SK-N-SH (cell line): ENCODE measurements at regions not wholly inside any gene's neighbourhood (a gene's known extent, or its start where the extent isn't known, plus 50 kb on each side); places are given as distances from the start of the nearest gene placed in this dataset.

ENCODE experiments used
- CTCF ChIA-PET: fragments of 300-600, 350-600 bp; formaldehyde crosslinking; extraction: SDS; loops from one replicate; lab custom pipeline; 2021; lab: Yijun Ruan, JAX
- POLR2A ChIA-PET: fragments of 350-600 bp; sonication (Branson Sonifier 250); formaldehyde crosslinking; extraction: SDS; loops from one replicate; lab custom pipeline; 2020; ENCODE audit warnings: antibody characterized with exemption, inconsistent platforms; lab: Yijun Ruan, JAX
- DNase-seq: peaks from one replicate; pipeline ENCODE4 v3.0.0; 2012
- H2AFZ ChIP-seq: fragments of 200-600 bp; sonication (generic); 2 replicates; pipeline ENCODE4 v1.8.1; 2016; ENCODE audit warnings: antibody characterized with exemption, mild to moderate bottlenecking, low read depth
- H3F3A ChIP-seq: fragments of 200-600 bp; sonication (generic); replicated peaks from 2 replicates; pipeline ENCODE3; 2016; ENCODE audit warnings: antibody characterized with exemption, mild to moderate bottlenecking; ENCODE audit not compliant: insufficient read depth
- H3K27ac ChIP-seq, 2 experiments: fragments of 200-500 bp in 1 of 2; fragments of 200-600 bp in 1 of 2; sonication (Bioruptor generic) in 1 of 2; sonication (generic), shearing (Covaris generic) in 1 of 2; 2 replicates each; pipeline versions ENCODE4 v1.5.1 to v1.6.1; 2014 to 2016; ENCODE audit warnings: low read depth in 2 of 2, inconsistent platforms in 1 of 2, low read length in 1 of 2, mild to moderate bottlenecking in 1 of 2, mixed read lengths in 1 of 2
- H3K27me3 ChIP-seq: fragments of 200-600 bp; sonication (generic), shearing (Covaris generic); 2 replicates; pipeline ENCODE4 v1.6.1; 2016; ENCODE audit warnings: mixed run types; ENCODE audit not compliant: insufficient read depth
- H3K36me3 ChIP-seq, 2 experiments: fragments of 200-500 bp in 1 of 2; fragments of 200-600 bp in 1 of 2; sonication (Bioruptor generic) in 1 of 2; sonication (generic) in 1 of 2; replicated peaks in 1 of 2; 2 replicates each; pipeline versions ENCODE3 to v1.5.1; 2014 to 2016; ENCODE audit warnings: low read length in 1 of 2, mild to moderate bottlenecking in 1 of 2; ENCODE audit not compliant: insufficient read depth in 2 of 2, control insufficient read depth in 1 of 2
- H3K4me1 ChIP-seq, 2 experiments: fragments of 200-500 bp in 1 of 2; fragments of 200-600 bp in 1 of 2; sonication (Bioruptor generic) in 1 of 2; sonication (generic), shearing (Covaris generic) in 1 of 2; 2 replicates each; pipeline versions ENCODE4 v1.5.1 to v1.6.1; 2014 to 2016; ENCODE audit warnings: low read depth in 1 of 2, low read length in 1 of 2, mixed run types in 1 of 2; ENCODE audit not compliant: insufficient read depth in 2 of 2, control insufficient read depth in 1 of 2
- H3K4me2 ChIP-seq: fragments of 200-600 bp; sonication (generic), shearing (Covaris generic); 2 replicates; pipeline ENCODE4 v1.6.1; 2017; ENCODE audit warnings: mixed run types
- H3K4me3 ChIP-seq, 2 experiments: fragments of 200-500 bp in 1 of 2; fragments of 200-600 bp in 1 of 2; sonication (Bioruptor generic) in 1 of 2; sonication (generic), shearing (Covaris generic) in 1 of 2; 2 replicates each; pipeline versions ENCODE4 v1.5.1 to v1.8.1; 2014 to 2016; ENCODE audit warnings: low read depth in 2 of 2, inconsistent platforms in 1 of 2, low read length in 1 of 2, mild to moderate bottlenecking in 1 of 2, mixed read lengths in 1 of 2, moderate library complexity in 1 of 2
- H3K79me2 ChIP-seq: fragments of 200-600 bp; sonication (generic); 2 replicates; pipeline ENCODE4 v1.8.1; 2017; ENCODE audit warnings: mild to moderate bottlenecking; ENCODE audit not compliant: insufficient read depth
- H3K9ac ChIP-seq: fragments of 200-600 bp; sonication (generic); 2 replicates; pipeline ENCODE4 v1.6.1; 2017; ENCODE audit warnings: mixed run types
- H3K9me2 ChIP-seq: fragments of 200-600 bp; sonication (generic); 2 replicates; pipeline ENCODE4 v1.6.1; 2017; ENCODE audit warnings: mixed run types
- H3K9me3 ChIP-seq: fragments of 200-600 bp; sonication (generic); 2 replicates; pipeline ENCODE4 v1.6.1; 2017; ENCODE audit warnings: mixed run types, mild to moderate bottlenecking, moderate library complexity
- H4K20me1 ChIP-seq: fragments of 200-600 bp; sonication (generic); 2 replicates; pipeline ENCODE4 v1.6.1; 2017; ENCODE audit warnings: mild to moderate bottlenecking, mixed run types; ENCODE audit not compliant: insufficient read depth
- CHD2 ChIP-seq: fragments of 150-350 bp; IDR thresholded peaks from 2 replicates; pipeline ENCODE4 v1.6.1; 2018; ENCODE audit warnings: low read length; ENCODE audit not compliant: partially characterized antibody
- CTCF ChIP-seq: fragments of 200-600 bp; sonication (generic); IDR thresholded peaks from 2 replicates; pipeline ENCODE4 v1.6.1; 2017; ENCODE audit warnings: antibody characterized with exemption, mild to moderate bottlenecking, moderate library complexity
- ELF1 ChIP-seq: IDR thresholded peaks from 2 replicates; pipeline ENCODE4 v1.4.0; 2012
- EP300 ChIP-seq, 2 experiments: IDR thresholded peaks; 2 replicates each; pipeline versions ENCODE4 v1.4.0 to v1.6.1; 2012; ENCODE audit warnings: borderline replicate concordance in 1 of 2, low read depth in 1 of 2, low read length in 1 of 2
- FOXM1 ChIP-seq: IDR thresholded peaks from 2 replicates; pipeline ENCODE4 v1.4.0; 2012; ENCODE audit warnings: low read depth, mild to moderate bottlenecking
- GABPA ChIP-seq: IDR thresholded peaks from 2 replicates; pipeline ENCODE4 v1.4.0; 2012; ENCODE audit warnings: low read depth, mild to moderate bottlenecking
- GATA2 ChIP-seq: sonication (generic); formaldehyde crosslinking; IDR thresholded peaks from 2 replicates; pipeline ENCODE4 v1.5.0; 2020; ENCODE audit warnings: mild to moderate bottlenecking, missing genetic modification reagents
- JUND ChIP-seq: IDR thresholded peaks from 2 replicates; pipeline ENCODE4 v1.4.0; 2012
- MAX ChIP-seq: IDR thresholded peaks from 2 replicates; pipeline ENCODE4 v1.4.0; 2012; ENCODE audit warnings: low read depth
- MXI1 ChIP-seq: IDR thresholded peaks from 2 replicates; pipeline ENCODE4 v1.6.1; 2012; ENCODE audit warnings: mild to moderate bottlenecking, low read depth, low read length, improper control_type of control experiment
- NRF1 ChIP-seq: IDR thresholded peaks from 2 replicates; pipeline ENCODE4 v1.6.1; 2012; ENCODE audit warnings: low read depth, mild to moderate bottlenecking, low read length
- PBX3 ChIP-seq: IDR thresholded peaks from 2 replicates; pipeline ENCODE4; 2012
- POLR2AphosphoS5 ChIP-seq: IDR thresholded peaks from 2 replicates; pipeline ENCODE4 v1.6.1; 2012; ENCODE audit warnings: low read depth, low read length
- RAD21 ChIP-seq: IDR thresholded peaks from 2 replicates; pipeline ENCODE4 v1.6.1; 2012; ENCODE audit warnings: mild to moderate bottlenecking, low read length
- RXRA ChIP-seq: IDR thresholded peaks from 2 replicates; pipeline ENCODE4 v1.4.0; 2012; ENCODE audit warnings: low read depth, mild to moderate bottlenecking, borderline replicate concordance
- TCF12 ChIP-seq: IDR thresholded peaks from 2 replicates; pipeline ENCODE4 v1.4.0; 2012
- TEAD4 ChIP-seq: IDR thresholded peaks from 2 replicates; pipeline ENCODE4 v1.4.0; 2012; ENCODE audit warnings: mild to moderate bottlenecking, borderline replicate concordance; ENCODE audit not compliant: insufficient read depth
- USF1 ChIP-seq: IDR thresholded peaks from 2 replicates; pipeline ENCODE4 v1.4.0; 2012; ENCODE audit warnings: low read depth, borderline replicate concordance
- YY1 ChIP-seq: IDR thresholded peaks from 2 replicates; pipeline ENCODE4 v1.4.0; 2012; ENCODE audit warnings: low read depth, mild to moderate bottlenecking
- ZBTB33 ChIP-seq: IDR thresholded peaks from 2 replicates; pipeline ENCODE4 v1.4.0; 2012; ENCODE audit warnings: low read depth, borderline replicate concordance
- WGBS: methylation state at CpG from one replicate; pipeline ENCODE4 v1.1.6; 2017; ENCODE audit warnings: low lambda C conversion rate; 5-methylcytosine and 5-hydroxymethylcytosine counted together

- Histone ChIP-seq H3K4me3 (no peak overlapping the region), H4K20me1 (no peaks in the 10 kb centered on the region), H2AFZ (no peak overlapping the region), H3K9me3 (no peaks in the 10 kb centered on the region), H3K4me1 (no peaks in the 10 kb centered on the region; a peak in 1 of 4 replicates), H3K36me3 (no peaks in the 10 kb centered on the region), H3K27ac (peak overlapping the region in 1 of 2 experiments; percentile 32; a peak in 2 of 4 replicates), H3F3A (peaks cover 12% of the 10 kb centered on the region), H3K9me2 (no peaks in the 10 kb centered on the region), H3K79me2 (no peaks in the 10 kb centered on the region), H3K9ac (no peak overlapping the region), H3K4me2 (no peak overlapping the region), H3K27me3 (no peaks in the 10 kb centered on the region)
- CTCF ChIA-PET = no interaction called here
- 51% methylated on average over 1 of the region's 1 CpG for WGBS
- TF ChIP-seq RAD21 (no peak), ZBTB33 (no peak), NRF1 (no peak), TEAD4 (no peak), FOXM1 (no peak), YY1 (no peak), PBX3 (no peak), GATA2 (CRISPR knock-in tag) (no peak), CHD2 (no peak), MAX (no peak), MXI1 (no peak), GABPA (no peak), RXRA (no peak), JUND (no peak), USF1 (no peak), EP300 (IDR thresholded peaks at IDR 0.05; ENCODE audit: borderline replicate concordance in 1 of 2, low read depth in 1 of 2, low read length in 1 of 2) (no peak), TCF12 (no peak), CTCF (no peak), POLR2AphosphoS5 (no peak), ELF1 (no peak)
- DNase-seq = no peak
- POLR2A ChIA-PET = no interaction called here
Measured at GRCh38 chr6:121726596-121726995, 291.1 kb downstream of the GJA1 start.
